GM19025 (cell line): ENCODE measurements at regions not wholly inside any gene's neighbourhood (a gene's known extent, or its start where the extent isn't known, plus 50 kb on each side); places are given as distances from the start of the nearest gene placed in this dataset.
A peak's percentile ranks its signal among the peaks of the same experiment; 100 is the strongest.
"Not testable (repeated sequence)": the region's sequence is repeated elsewhere in the genome, so short reads cannot be mapped to it uniquely, and the experiment has no call there.

ENCODE experiments used
- ATAC-seq: cut with Tn5 transposase; IDR thresholded peaks from one replicate; pipeline ENCODE4 v1.9.1; 2021; ENCODE audit warnings: mild to moderate bottlenecking, low read depth, moderate library complexity; ENCODE audit not compliant: unreplicated experiment

- ATAC-seq: no peak
These were observed 125.1 kb downstream of the PRRX1 start for GRCh38 chr1:170789063-170789462.

GRCh38 chr1:170790175-170790574, 126.2 kb downstream of the PRRX1 start:
- ATAC-seq: no peak

DNA sequence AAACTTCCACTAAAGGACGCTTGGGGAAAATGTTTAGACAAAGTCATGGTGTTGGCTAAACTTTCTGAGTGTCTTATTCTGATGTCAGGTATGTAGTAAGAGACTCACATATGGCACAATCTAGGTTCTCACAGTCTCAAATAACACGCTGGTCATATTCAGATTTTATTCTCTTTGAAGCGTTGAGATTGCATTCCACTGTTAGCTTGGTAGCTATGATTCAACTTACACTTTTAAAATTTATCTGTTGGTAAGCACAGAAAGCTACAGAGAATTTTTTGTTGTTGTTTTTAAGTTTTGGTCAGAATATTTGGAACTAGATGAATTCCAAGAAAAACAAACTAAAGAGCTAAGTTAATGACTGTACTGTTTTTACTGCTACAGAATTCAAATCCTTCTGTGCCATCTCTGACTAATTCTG, 126.7 kb downstream of the PRRX1 start:
- ATAC-seq: no peak

GRCh38 chr1:170791941-170792340, 128.0 kb downstream of the PRRX1 start:
- no peak for ATAC-seq

- ATAC-seq: no peak
These were observed 135.1 kb upstream of the MROH9 start for GRCh38 chr1:170800265-170800664.

DNA sequence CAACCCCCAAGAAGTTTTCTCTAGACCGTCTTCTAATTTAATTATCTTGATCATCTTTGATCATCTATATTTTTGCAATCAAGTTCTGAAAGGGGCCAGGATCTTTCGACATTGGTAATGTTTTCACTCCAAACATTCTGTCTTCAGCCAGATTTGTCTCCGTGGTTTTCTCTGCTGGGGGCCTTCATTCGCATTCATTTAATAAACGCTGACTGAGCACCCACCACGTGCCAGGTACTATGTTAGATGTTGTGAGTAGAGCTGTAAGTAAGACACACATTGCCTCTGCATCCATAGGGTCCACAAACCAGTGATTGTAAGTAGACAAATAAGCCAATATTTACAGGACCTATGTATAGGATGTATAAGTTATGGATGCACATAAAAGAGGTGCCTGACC, 134.5 kb upstream of the MROH9 start:
- ATAC-seq: no peak

- ATAC-seq: no peak
These were observed 131.6 kb upstream of the MROH9 start for GRCh38 chr1:170803711-170804110.

- no peak for ATAC-seq
These were observed 130.9 kb upstream of the MROH9 start for GRCh38 chr1:170804419-170804818.

DNA sequence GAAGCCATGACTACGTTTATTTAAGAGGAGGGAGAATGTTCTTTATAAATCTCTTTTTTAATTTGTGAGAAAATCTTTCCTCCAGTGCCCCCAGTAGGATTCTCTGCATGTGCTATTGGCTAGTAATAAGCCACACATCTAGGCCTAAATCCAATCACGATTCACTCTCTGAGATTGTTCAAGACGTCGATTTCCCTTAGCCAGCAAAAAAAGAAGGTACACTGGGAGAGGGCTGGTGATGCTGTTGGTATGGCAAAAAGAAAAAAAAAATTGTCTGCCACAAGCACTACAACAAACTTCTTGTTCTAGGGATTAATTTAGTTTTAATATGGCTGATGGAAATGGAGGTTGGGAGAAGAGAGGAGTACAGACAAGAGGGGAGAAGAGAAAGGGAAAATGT, 130.5 kb upstream of the MROH9 start:
- ATAC-seq: no peak

DNA sequence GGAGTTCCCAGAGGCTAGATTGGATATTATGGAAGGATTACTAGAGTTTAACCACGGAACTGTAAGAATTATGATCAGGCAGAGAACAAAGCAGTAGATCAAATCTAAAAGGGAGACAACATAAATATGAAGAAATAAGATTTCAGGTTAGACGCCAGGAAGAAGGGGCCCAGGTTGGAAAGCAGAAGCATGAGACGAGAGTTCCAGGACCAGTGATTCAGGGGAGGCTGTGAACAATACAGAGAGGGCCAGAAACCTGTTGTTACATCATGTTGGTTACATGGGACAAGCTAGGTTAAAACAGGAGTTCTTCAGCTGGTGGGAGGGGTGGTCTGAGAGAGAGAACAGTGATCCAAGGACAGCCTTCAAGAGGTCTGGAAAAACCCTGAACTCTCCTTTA, 128.4 kb upstream of the MROH9 start:
- ATAC-seq: no peak

DNA sequence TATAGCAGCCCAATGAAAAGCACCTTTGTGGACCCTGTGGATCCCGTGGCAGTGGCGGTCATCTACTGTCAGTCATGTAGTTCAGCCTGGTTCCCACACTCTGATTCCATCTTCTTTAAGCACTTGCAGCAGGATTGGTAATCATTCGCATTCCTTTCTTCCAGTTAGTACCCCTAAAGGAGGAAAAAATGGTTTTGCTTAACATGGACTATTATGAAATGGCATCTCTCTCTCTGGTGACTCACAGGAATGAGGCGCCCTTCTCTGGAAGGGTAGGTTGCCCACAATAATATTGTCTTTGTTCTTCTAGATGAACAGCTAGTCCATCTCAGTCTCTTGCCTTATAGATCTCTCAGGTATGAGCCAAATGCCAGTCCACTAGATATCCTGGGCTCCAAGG, 127.9 kb upstream of the MROH9 start:
- ATAC-seq: no peak

DNA sequence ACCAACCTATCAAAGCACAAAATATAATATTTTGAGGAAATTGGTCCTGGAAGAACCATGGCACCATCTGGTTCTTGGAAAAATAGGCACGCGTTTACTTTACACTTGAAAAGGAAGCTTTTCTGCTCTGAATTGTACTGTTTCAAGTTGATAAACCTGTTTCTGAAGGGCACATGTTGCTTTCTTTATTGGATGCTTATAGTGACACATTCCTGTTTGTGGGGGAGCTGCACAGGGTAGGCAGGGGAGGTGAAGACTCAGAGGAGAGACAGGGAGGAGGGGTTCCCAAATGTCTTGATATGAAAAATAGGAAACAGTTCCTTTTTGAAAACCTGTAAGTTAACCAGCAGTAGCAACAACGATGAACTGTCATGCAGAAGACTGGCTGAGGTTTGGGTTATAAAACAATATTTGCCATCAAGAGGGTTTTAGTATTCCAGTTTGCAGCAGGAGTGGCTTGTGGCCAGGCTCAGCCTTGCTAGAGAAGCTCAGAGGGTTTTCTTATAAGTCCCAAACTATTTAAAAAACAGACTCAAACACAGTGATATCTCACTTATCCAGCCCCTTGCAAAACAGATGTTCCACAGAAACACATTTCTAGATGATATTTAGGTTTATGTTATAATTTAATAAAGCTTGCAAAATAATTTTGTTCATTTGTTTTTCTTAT, 127.0 kb upstream of the MROH9 start:
- ATAC-seq: no peak

- not testable (repeated sequence) for ATAC-seq
These were observed 124.3 kb upstream of the MROH9 start for GRCh38 chr1:170811013-170811412.

DNA sequence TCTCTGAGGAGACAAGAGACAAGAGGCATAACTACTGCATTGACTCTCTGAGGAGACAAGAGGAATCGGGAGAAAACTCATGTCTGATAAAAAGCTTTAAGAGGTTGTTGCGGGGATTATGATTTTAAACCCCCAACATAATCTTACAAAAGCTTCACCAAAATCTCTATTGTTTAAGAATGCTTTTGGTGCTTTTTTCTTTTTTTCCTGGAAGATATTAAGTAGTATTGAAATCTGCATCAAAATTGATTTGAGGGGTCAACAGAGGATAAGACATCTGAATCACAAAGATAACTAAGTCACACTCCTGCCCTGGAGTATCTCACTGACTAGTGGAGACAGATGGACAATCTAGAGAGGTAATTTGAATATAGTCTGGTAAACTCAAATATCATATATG, 115.6 kb upstream of the MROH9 start:
- no peak for ATAC-seq

- no peak for ATAC-seq
These were observed 112.2 kb upstream of the MROH9 start for GRCh38 chr1:170823120-170823519.

- no peak for ATAC-seq
These were observed 104.1 kb upstream of the MROH9 start for GRCh38 chr1:170831276-170831675.

DNA sequence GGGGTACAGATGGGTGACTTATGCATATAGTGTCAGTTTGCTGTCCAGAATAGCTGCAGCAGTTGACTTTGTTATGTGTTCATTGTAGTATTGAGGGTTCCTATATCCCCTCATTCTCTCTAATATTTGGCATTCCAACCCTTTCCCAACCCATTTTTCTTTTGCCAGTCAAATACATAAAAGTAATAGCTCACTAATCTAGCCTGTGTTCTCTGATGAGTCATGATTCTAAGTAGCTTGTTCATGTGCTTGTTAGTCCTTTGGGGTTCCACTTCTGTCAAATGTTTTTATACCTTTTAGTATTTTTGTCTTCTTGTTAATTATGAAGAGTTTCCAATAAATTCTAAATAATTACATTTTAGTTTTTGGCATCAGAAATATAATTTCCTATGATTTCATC, 99.2 kb upstream of the MROH9 start:
- ATAC-seq: no peak

- no peak for ATAC-seq
These were observed 95.0 kb upstream of the MROH9 start for GRCh38 chr1:170840371-170840770.

DNA sequence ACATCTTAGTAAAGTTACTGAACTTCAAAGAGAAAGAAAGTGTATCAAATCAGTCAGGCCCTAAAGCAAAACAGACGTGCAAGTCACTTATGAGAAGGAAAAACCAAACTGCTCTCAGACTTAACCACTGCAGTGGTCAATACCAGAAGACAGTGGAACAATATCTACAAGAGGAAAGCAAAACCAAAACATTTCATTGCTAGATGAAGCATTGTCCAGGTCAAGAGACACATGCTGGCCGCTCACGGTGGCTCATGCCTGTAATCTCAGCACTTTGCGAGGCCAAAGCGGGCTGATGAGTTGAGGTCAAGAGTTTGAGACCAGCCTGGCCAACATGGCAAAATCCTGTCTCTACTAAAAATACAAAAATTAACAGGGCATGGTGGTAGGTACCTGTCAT, 82.0 kb upstream of the MROH9 start:
- peak; percentile 48 for ATAC-seq

GRCh38 chr1:170853867-170854266, 81.5 kb upstream of the MROH9 start:
- no peak for ATAC-seq

GRCh38 chr1:170854677-170855076, 80.7 kb upstream of the MROH9 start:
- ATAC-seq: no peak

- ATAC-seq: no peak
These were observed 78.9 kb upstream of the MROH9 start for GRCh38 chr1:170856455-170856854.

DNA sequence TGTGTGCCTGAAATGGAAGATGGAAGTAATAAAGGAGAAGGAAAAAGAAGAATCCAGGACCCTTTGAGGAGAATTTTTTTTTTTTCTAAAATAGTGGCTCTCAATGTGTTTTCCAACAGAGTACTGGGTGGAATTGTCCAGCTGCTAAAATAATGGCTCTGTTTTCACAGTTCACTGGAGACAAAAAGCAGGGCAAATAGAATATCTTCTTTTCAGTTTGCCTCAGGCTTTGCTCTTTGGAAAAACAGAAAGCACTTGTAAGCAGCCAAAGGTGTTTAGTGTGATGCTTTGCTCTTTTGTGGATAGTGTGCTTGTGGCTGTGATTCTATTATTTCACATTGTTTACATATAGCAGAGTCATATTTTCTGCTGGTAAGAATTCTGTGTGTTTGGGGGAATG, 77.4 kb upstream of the MROH9 start:
- ATAC-seq: no peak
